Stimulated activated CD4-positive, alpha-beta T cell treated with anti-CD3 and anti-CD28 coated beads, TNF-alpha, amount 100 ng/mL, for 48 hours (primary cell): ENCODE measurements at regions not wholly inside any gene's neighbourhood (a gene's known extent, or its start where the extent isn't known, plus 50 kb on each side); places are given as distances from the start of the nearest gene placed in this dataset.

Experiments
- DNase-seq, 3 donors: peaks; one replicate each; pipeline ENCODE4 v3.0.0-alpha.2; 2020; ENCODE audit warnings: low read depth in 3 of 3

DNA sequence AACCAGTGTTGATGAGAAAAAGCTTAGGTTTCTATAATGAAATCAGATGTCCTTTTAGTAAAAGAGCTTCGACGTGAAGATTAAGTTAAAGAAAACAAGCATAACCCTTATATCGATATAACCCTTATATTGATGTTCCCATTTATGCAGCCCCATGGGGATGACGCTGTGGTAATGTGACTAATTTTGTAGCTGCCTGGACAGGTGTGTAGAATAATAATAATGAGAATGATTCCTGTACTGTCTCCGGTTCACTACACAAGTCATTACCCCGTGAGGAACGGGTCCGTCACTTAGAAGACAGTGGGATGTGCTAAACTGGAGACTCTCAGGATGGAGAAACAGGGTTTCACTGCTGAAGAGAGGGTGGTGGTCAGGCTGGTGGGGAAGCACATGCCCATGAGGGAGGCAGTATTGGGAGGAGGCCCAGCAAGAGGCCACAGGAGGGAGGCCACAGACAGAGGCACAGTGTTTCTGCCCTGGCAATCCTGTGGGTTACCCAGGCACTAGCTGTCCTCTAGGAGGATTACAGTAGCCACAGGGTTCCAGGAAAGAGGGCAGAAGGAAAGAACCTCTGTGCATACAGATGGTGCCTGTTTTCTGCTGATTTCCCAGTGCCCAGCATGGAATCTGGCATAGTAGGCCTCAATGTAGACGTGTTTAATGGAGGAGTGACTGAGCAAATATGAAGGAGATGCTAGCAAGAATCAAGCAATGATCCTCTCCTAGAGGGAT lies 191.1 kb upstream of the TSC22D2 start:
- DNase-seq = no peak

DNA sequence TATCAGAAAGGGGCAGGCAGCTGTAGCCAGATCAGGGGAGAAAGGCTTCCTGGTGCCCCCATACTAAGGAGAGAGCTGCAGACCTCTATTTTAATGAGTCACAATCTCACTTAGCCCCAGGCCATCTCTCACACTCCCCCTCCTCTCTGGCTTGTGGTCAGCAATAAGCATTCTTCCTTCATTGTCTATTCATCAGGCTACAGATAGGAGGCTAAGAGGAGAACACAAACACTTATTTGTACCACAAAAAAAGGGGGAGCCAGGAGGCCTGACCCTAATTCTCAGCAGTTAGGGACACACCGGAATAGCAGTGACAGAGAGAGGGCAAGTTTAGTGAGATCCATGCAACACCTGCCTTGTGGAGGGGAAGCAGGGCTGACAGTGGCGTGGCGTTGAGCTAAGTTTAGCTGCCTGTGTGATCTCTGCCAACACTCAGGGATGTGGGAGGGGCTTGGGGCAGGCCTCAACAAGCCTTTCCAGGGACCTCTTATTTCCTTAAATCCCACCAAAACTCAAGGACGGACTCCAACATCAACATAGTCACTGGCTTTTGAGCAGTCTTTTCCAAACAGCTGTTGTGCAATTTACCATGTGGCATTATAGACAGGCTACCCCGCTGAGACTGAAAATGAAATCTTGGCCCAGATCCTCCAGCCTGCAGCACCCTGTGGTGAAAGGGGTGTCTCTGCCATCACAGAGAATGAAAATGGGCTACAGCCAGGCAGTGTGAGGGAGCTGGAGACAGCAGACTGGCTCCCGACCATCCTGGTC lies 191.9 kb upstream of the TSC22D2 start:
- no peak for DNase-seq

DNA sequence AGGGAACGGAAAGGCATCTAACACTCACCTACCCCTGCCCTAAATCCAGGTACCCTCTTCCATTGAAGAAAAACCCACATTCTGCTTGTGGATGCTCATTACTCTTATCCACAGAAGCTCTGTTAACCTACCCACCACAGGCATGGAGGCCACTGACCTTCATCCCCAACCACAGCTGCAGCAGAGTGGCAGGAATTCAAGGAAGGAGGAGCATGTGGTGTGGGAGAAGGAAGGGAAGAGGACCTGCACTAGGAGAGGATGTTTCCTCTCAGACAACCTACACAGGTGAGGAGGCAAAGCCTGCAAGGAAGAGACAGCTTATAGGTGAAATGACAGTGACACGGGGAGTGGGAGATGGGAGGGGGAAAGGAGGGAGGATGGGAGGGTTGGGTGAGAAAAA lies 192.5 kb upstream of the TSC22D2 start:
- no peak for DNase-seq

DNA sequence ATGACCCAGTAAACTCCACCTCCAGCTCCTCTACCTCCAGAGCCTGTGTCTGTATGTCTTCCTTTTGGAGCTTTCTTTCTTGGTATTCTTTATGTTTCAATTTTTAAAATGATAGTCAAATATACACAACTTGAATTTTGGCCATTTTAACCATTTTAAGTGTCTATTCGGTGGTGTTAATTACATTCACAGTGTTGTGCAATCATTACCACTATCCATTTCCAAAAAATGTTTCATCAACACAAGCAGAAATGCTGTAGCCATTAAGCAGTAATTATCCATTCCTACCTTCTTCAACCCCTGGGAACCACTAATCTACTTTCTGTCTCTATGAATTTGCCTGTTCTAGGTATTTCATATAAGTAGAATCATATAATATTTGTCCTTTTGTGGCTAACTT lies 194.5 kb upstream of the TSC22D2 start:
- no peak for DNase-seq

DNA sequence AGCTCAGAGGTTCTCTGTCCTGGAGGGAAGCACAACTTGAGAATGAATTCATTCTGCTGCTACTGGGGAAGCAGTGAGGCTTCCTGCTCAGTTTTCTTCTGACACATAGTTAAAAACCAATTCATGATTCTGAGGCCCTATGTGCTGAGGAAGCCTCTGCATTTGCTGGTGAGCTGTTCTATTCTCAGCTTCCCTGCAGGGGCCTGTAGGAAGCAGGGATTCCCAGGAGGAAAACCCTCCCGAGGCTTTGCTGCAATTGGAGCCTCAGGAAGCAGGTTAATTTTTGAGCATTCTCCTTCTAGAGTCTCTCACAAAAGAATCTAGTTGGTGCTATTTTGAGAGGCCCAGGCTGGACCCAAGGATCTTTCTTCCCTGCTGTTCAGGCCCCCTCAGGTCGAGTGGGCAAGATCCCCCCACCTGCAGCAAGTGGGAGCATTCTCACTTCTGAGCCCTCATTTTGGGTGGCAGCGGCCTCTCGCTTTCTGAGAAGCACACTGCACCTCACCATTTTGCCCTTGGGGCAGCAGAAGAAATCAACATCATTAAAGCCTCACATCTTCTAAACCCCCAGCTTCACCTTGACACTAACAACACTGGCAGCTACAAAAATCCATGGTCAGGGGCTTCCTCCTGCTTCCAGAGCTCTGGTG lies 197.5 kb upstream of the TSC22D2 start:
- no peak for DNase-seq

DNA sequence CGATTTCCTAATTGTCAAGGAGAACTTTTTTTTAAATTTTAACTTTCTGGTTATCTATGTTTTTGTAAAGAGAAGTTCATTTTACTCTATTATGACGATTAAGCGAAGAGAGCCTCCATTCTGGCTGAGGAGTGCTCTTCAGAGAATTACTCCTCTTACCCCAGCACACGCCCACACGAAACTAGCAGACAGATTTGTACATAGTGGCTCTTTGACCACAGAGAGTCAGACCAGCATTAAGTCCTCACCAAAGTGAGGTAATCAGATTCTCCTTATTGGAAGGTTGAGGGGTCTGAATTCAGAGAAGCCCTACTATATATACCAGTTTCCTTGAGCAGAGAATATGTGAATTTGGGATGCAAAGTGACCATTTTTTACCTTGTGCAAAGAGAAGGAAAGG lies 204.8 kb upstream of the TSC22D2 start:
- DNase-seq = no peak

DNA sequence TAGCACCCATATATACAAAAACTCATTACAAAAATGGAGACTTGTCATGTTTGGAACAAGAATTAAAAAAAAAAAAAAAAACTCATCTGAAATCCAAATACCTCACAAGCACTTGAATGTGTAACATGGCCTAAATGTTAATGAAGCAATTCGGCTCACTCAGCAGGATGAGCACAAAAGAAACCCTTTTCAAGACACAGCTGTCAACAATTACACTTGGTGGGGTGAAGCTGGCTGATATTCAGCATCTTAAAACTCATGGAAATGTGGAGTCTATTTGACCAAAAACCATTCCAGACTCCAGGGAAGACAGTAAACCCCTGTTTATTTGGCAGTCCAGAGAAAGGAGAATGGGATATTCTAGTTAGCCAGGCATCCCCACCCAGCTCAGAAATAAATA lies 205.4 kb upstream of the TSC22D2 start:
- DNase-seq = no peak

DNA sequence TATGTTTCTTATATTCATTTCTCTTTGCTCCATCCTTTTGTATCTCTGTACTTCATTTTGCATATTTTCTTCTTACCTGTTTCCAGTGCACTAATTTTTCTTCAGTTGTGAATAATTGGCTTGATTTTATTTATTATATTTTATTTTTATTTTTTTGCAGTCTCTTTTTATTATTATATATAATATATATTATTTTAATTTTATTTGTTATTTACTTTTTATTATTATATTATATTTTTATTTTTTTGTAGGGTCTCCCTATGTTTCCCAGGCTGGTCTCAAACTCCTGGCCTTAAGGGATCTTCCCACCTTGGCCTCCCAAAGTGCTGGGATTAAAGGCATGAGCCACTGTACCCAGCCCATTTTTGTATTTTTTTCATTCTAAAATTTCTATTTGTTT lies 213.1 kb upstream of the TSC22D2 start:
- DNase-seq = no peak

DNA sequence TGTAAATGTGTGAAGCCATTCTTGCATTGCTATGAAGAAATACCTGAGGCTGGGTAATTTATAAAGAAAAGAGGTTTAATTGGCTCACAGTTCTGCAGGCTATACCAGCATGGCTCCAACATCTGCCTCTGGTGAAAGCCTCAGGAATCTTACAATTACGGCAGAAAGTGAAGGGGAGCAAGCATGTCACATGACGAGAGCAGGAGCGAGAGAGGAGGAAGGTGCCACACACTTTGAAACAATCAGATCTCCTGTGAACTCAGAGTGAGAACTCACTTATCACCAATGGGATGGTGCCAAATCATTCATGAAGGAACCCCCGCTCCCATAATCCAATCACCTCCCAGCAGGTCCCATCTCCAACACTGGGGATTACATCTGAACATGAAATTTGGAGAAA lies 213.6 kb upstream of the TSC22D2 start:
- no peak for DNase-seq

DNA sequence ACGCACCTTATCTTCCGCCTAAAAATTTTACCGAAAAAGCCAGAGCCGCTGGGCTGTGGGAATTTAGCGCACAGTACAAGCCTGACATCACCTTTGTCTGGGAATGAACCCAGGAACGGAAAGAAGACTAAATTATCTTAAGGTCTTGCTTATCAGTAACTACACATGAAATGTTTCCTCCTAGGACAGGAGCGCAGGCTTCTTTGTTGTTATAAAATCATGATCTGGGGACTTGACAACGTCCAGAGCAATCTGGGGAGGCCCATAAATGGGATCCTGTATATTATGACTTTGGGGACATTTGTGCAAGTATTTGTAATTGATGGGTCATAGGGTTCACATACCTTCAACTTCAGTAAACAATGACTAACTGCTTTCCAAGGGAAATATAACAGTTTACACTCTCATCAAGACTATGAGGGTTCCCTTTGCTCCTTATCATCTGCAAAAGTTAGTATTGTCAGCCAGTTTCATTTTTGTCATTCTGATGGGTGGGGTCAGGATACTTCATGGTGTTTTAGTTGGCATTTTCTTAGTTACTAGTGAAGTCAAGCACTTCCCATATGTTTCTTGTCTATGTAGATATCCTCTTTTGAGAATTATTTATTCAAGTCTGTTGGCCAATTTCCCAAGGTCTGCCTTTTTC lies 213.9 kb upstream of the PFN2 start:
- no peak for DNase-seq

DNA sequence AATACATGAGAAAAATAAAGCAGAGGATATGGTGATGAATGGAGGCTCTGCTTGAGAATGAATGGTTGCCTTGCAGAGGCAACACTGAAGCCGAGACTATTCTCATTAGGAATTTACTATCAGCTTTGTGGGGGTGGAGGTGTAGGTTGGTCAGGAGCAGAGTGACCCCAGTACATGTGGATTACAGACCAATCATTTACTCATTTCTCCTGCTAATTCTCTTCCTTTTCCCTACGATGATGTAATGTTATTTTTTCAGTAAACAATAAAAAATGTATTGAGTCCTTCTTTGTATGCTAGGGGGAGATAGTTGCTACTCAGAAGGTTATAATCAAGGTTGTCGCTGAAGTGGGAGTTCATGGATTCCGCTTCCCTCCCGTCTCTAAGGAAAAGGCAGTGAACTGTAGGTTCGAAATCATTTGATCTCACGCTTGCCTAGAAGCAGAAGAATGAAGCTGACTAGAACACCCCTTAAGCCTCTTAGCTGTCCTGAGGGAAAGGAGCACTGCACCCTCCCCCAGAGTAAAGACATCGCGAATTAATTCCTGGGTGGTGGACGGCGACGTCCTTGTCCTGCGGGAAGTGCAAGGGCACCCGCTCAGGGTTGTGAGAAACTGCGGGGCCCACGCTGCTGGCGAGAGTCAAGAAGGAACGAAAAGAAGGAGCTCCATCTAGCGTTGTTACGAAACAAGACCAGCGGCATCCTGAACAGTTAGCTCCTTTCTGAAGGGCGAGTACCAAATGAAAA lies 213.2 kb upstream of the PFN2 start:
- peak; percentile 9 to 35 (median 14) for DNase-seq

DNA sequence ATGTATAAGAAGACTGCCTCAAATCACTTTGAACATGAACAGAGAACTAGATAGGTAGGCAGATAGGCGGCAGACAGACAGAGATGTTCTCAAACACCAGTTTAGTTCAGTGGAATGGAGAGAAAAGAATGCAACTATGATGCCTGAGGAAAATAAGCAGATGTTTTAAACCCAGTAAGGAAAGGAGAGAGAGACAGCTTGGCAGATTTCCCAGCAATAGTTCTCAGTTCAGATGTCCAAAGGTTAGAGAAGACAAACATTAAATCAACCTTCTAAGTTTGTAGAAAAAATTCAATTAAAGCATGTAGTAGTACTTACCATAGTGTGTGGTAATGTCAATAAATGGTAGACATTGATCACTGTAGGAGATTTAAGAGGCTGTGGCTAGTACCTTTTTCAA lies 209.6 kb upstream of the PFN2 start:
- no peak for DNase-seq

DNA sequence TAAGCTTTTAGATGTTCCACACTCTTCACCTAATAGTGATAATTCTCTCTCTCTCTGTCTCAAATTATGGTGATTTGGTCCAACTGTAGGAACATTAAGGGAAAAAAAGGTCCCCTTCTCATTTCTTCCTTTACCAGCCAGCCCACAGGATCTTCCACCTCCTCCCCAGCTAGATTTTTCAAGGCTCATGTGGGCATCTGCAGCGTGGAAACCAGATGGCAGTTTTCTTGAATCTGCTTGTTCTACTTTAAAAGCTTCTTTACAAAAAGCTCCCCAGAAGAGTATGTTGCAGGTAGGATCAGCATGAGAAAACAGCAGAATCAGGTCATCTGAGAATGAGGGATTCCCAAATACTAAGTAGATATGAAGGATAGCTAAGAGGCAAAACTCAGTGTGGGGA lies 208.6 kb upstream of the PFN2 start:
- no peak for DNase-seq

DNA sequence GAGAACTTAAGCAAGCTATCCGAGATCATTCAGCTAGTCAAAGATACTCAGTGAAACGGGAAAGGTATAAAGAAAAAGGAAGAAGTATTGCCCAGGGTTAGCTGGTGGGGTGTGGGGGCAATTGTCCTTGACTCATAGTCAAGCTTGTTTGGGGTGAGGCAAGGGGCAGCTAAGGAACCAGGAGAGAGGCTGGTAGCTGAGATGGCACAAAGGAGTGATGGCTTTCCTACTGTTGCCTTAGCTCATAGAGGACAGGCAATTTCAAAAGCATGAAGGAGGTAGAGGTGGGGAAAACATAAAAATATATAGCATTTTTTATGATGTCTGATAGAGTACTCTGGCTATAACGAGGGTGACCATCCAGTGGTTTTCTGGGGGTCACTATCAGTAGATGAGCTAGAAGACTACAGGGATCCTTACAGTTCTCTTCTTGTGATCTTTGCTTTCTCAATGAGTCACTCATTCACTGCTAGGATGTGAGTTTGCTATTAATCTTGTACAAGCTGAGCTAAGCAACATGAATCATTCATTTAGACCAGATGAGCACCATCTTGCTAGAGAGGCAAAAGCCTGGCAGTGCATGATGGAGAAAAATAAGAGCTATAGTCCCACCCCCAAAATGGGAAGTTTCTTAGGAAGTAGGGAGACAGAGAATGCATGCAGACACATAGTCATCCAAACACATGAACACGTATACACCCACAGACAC lies 207.1 kb upstream of the PFN2 start:
- DNase-seq = no peak

DNA sequence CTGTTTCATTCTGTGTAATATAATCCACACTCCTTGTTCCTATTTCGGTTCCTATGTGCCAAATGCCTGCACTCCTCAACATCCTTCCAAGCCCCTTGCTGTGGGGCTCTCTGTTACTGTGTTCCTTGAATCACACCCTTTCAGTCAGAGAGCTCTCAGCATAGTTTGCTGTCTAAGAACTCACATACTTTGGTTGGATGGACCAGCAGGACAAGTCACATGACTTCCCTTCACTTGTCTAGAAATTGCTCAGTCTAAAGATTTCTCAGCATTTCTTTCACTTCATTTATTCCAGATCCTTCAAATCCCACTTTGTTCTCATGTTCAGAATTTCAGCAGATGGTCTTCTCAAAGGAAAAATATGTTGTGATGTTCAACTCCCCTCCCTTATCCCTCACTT lies 203.5 kb upstream of the PFN2 start:
- no peak for DNase-seq

DNA sequence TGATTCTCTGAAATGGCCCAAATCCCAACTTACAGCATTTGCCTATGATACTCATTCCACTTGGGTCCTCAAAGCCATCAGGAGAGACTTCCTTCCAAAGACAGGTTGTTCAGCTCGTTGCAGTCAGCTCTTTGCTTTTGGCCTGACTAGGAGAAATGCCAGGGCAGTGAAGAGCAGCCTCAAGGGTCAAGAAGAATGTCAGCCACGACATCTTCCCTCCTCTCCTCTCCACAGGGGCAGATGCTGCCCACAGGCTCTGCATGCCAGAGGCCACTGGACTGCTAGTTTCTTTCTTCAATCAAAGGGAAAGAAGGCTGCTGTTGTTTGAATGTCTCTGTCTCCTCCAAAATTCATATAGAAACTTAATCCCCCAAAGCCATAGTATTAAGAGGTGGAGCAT lies 201.7 kb upstream of the PFN2 start:
- DNase-seq = no peak

DNA sequence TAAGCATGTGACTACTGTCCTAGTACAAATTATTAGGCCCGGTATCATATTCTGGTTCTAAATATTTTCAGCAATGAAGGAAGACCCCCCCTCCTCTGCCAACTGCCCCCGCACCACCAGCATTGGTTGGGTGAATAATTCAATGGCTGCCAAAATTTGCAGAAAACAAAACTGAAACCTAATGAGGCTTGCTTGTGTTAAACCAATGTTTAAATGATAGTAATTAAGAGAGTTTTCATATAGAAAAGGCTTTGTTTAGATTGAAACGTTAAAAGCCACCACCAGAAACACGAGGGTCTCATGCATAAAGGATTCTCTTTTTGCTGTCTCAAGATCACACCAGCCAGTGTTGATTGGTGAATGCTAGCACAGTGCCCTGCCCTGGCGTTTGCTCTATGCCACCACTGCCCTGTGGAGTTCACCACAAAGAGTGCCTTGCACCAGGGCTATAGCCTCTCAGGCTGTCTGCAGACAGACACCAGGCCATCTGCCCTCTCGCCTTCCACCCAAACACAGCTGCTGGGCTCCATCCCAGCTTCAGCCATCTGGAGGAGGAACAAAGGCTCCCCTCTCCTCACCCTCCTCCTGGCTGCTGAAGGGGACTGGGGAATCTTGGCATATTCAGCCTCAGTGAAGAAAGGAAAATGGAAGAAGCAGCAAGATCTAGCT lies 200.3 kb upstream of the PFN2 start:
- DNase-seq = no peak

DNA sequence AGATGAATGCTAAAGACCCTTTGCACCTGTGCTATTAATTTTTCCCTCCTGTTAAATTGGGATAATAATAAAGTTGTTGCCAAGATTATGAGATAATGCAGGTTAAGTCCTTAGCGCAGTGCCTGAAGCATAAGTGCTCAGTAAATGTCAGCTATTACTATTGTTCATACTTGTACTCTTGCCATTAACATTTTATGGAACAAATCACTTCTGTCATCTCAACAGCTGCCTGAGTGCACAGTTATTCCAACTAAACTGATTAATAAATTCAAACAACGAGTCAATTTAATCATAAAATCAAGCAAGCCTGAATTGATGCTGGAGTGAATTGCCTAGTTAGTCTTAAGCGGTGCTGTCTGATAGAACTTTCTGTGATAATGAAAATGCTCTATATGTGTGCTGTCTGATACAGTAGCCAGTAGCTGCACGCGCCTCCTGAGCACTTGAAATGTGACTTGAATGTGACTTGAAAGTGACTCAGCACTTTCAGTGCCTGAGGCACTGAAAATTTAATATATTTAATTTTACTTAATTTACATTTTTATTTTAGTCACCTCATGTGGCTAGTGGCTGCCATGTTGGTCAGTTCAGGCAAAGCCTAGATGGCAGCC lies 198.7 kb upstream of the PFN2 start:
- no peak for DNase-seq

DNA sequence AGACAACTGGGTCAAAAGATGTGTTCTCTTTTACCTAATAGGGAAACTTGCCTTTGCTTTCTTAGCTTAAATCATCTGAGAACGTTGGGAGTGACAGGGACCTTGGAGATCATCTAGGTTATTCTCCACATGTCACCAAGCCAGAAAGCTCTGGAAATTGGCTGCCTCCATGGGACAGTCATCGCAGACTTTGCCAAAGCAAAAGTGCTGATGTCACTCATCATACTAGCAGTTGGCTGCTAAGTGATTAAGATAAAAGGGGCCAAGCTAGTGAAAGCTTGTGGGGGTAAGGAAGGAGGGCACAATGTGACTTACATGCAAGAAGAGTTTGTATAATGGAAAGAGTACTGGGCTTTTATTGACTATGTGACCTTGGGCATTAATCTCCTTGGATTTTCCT lies 198.0 kb upstream of the PFN2 start:
- no peak for DNase-seq

DNA sequence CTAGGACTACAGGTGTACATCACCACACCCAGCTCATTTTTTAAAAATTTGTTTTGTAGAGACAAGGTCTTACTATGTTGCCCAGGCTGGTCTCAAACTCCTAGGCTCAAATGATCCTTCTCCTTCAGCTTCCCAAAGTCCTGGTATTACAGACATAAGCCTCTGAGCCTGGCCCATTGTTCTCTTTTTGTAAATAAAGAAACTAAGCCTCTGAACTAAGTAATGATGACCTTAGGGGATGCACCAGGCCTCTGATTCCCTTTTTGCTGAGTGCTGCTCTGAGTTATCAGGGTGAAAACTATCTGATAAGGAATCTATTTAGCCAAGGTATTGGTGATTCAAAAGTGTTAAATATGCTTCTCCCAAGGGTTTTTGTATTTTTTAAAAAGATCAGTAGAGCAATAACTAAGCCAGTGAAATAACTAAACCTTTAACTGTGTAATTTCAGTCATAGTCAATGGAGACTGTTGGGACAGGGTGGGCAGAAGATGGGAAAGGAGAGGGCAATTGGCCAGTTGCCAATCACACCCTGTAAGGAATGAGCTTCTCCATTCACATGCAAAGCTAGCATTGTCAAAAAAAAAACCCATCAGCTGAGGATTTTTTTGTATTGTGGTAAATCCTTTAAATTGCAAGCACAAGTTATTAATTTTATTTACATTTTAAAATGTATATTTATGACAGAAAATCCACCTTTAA lies 194.8 kb upstream of the PFN2 start:
- DNase-seq = no peak
